ENCODE measurements at regions not wholly inside any gene's neighbourhood (a gene's known extent, or its start where the extent isn't known, plus 50 kb on each side); places are given as distances from the start of the nearest gene placed in this dataset.

DNA sequence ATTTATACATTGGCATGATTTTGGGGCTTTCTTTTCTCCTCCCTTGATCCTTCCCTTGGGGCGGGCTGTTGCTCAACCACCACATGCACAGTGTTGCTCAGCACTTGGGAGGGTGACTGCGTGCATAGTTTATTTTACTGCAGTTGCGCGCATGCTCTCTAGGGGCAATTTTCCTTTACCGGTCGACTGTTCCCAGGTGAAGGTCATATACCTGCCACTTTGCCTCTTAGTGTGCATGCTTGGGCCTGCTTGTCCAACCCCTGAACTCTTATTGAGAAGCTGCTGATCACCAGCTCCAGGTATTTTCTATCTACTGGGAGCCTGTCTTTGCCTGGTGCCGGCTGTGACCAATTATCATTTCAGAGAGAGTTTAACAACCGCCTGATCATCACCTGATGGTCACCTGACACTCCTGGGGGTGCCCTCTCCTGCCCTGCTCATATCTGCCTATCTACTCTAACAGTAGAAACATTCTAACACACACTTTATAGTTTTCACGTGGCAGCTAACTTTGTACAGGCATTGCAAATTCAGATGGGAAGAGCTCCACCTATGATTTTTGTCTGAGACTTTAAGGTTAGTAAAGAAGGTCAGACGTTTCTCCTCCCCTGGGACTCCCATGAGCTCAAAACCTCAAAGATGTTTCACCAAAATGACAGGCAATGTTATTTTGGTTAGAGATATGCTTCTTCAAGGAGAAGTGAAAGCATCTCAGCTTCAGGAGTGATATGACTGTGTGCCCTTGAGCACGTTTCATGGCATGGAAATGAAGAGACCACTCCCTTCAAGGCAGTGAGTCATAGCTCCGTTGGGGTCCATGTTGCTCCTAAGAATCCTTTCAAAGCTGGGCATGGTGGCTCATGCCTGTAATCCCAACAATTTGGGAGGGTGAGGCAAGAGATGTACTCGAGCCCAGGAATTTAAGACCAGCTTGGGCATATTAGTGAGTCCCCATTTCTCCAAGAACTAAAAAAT, 227.5 kb upstream of the MYLIP start:
- Histone ChIP-seq H3K36me3 (ENCODE audit: low read depth, low read length) (no peaks in the 10 kb centered on the region), H3K4me2 (ENCODE audit: low read length) (no peak overlapping the region), H3K27ac (ENCODE audit: low read length) (no peak overlapping the region), H2AFZ (ENCODE audit: low read length) (no peak overlapping the region), H3K4me3 (ENCODE audit: low read length) (no peak overlapping the region), H3K4me1 (ENCODE audit: insufficient read depth, low read length) (no peaks in the 10 kb centered on the region), H3F3A (ENCODE audit: low read length, unreplicated experiment) (no peaks in the 10 kb centered on the region), H3K9me3 (ENCODE audit: low read length) (no peaks in the 10 kb centered on the region), H3K27me3 (ENCODE audit: low read length) (no peaks in the 10 kb centered on the region), H3K9ac (ENCODE audit: low read length) (no peak overlapping the region), H4K20me1 (ENCODE audit: low read length) (no peaks in the 10 kb centered on the region), H3K9me2 (replicated peaks; ENCODE audit: low read length) (no peaks in the 10 kb centered on the region), H3K79me2 (ENCODE audit: low read length) (no peaks in the 10 kb centered on the region)
- CTCF ChIA-PET: no interaction called here
- ATAC-seq (no peak), DNase-seq (no peak)
- TF ChIP-seq, protein P1, sequence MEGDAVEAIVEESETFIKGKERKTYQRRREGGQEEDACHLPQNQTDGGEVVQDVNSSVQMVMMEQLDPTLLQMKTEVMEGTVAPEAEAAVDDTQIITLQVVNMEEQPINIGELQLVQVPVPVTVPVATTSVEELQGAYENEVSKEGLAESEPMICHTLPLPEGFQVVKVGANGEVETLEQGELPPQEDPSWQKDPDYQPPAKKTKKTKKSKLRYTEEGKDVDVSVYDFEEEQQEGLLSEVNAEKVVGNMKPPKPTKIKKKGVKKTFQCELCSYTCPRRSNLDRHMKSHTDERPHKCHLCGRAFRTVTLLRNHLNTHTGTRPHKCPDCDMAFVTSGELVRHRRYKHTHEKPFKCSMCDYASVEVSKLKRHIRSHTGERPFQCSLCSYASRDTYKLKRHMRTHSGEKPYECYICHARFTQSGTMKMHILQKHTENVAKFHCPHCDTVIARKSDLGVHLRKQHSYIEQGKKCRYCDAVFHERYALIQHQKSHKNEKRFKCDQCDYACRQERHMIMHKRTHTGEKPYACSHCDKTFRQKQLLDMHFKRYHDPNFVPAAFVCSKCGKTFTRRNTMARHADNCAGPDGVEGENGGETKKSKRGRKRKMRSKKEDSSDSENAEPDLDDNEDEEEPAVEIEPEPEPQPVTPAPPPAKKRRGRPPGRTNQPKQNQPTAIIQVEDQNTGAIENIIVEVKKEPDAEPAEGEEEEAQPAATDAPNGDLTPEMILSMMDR (conservative IDR thresholded peaks at IDR 0.05; ENCODE audit: low read depth, low read length): no peak
- no peak for TF ChIP-seq EZH2 (IDR thresholded peaks at IDR 0.05; ENCODE audit: low read length, unreplicated experiment)
- TF ChIP-seq EZH2phosphoT487 (IDR thresholded peaks at IDR 0.05; ENCODE audit: borderline replicate concordance, low read length): no peak
- POLR2A ChIA-PET (ENCODE audit: unreplicated experiment): no interaction called here
- intact Hi-C loops (cut with micrococcal nuclease): no loop called here
- BruUV-seq (replicated peaks): no TSS peak

DNA sequence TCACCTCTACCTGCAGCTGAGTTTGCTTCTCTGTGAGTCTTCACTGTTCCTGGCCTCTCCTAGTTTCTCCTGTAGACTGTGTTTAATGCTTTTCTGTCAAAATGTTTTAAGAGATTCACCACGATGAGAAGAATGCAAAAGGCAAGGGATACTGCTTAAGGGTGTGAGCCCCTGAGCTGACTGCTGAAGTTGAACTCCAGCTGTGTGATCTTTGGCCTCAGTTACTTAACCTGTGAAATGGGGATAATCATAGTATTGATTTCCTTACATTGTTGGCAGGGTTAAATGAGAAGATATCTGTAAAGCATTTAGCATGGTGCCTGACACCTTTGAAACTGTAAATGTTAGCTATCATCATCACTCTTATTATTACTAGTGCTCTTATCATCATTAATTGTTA, 230.2 kb upstream of the MYLIP start:
- H3K4me2 ChIP-seq (ENCODE audit: low read length): no peak overlapping the region
- no peaks in the 10 kb centered on the region for H3K27me3 ChIP-seq (ENCODE audit: low read length)
- H3K9me2 ChIP-seq (replicated peaks; ENCODE audit: low read length): no peaks in the 10 kb centered on the region
- TF ChIP-seq EZH2phosphoT487 (IDR thresholded peaks at IDR 0.05; ENCODE audit: borderline replicate concordance, low read length) (no peak), EZH2 (IDR thresholded peaks at IDR 0.05; ENCODE audit: low read length, unreplicated experiment) (no peak)
- TF ChIP-seq, protein P1 (conservative IDR thresholded peaks at IDR 0.05; ENCODE audit: low read depth, low read length): no peak
- H3K36me3 ChIP-seq (ENCODE audit: low read depth, low read length): no peaks in the 10 kb centered on the region
- ATAC-seq (no peak), DNase-seq (no peak)
- intact Hi-C loops (cut with micrococcal nuclease): no loop called here
- H3K79me2 ChIP-seq (ENCODE audit: low read length): no peaks in the 10 kb centered on the region
- H3K4me3 ChIP-seq (ENCODE audit: low read length): no peak overlapping the region
- CTCF ChIA-PET: no interaction called here
- H3K4me1 ChIP-seq (ENCODE audit: insufficient read depth, low read length): 0 out of 2 replicates have a peak, but pooled peaks cover 4% of the 10 kb centered on the region
- H4K20me1 ChIP-seq (ENCODE audit: low read length): no peaks in the 10 kb centered on the region
- POLR2A ChIA-PET (ENCODE audit: unreplicated experiment): no interaction called here
- H3K27ac ChIP-seq (ENCODE audit: low read length): no peak overlapping the region
- no peak overlapping the region for H2AFZ ChIP-seq (ENCODE audit: low read length)
- no peaks in the 10 kb centered on the region for H3K9me3 ChIP-seq (ENCODE audit: low read length)
- H3F3A ChIP-seq (ENCODE audit: low read length, unreplicated experiment): no peaks in the 10 kb centered on the region
- no peak overlapping the region for H3K9ac ChIP-seq (ENCODE audit: low read length)
- no TSS peak for BruUV-seq (replicated peaks)
